C4-2B (cell line): ENCODE measurements at regions not wholly inside any gene's neighbourhood (a gene's known extent, or its start where the extent isn't known, plus 50 kb on each side); places are given as distances from the start of the nearest gene placed in this dataset.

ENCODE experiments used
- CTCF ChIP-seq: fragments of 450-650 bp; conservative IDR thresholded peaks from 2 replicates; pipeline ENCODE4 v1.5.1; 2017; ENCODE audit warnings: mild to moderate bottlenecking
- ZFX ChIP-seq: fragments of 450-650 bp; IDR thresholded peaks from 2 replicates; pipeline ENCODE4 v1.6.1; 2017

DNA sequence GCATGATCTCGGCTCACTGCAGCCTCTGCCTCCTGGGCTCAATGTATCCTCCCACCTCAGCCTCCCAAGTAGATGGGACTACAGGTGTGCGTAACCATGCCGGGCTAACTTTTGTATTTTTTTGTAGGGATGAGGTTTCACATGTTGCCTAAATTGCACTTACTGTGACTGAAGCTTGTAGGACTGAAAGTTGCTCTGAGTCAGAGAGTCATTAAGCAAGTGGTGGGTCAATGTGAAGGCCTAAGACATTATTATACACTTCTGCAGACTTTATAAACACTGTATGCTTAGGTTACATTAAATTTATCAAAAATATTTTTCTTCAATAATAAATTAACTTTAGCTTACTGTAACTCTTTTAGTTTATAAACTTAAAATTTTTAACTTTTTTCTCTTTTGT is 170.2 kb downstream of the FAT4 start:
- TF ChIP-seq CTCF = no peak
- TF ChIP-seq ZFX = no peak
